ENCODE measurements at regions not wholly inside any gene's neighbourhood (a gene's known extent, or its start where the extent isn't known, plus 50 kb on each side); places are given as distances from the start of the nearest gene placed in this dataset.

GRCh38 chr13:78487707-78488106 is 115.6 kb downstream of the POU4F1 start:
- DNase-seq (ENCODE audit: low read depth, low spot score): no peak
- no peak for TF ChIP-seq EZH2 (IDR thresholded peaks at IDR 0.05)
- TF ChIP-seq POLR2AphosphoS5 (IDR thresholded peaks at IDR 0.05; ENCODE audit: borderline replicate concordance, low read depth, low read length): no peak
- no peak for TF ChIP-seq FOXP2 (optimal IDR thresholded peaks at IDR 0.05; ENCODE audit: control extremely low read depth, extremely low read length, insufficient read depth)
- Histone ChIP-seq H3K27ac (no peak overlapping the region), H3K4me3 (no peak overlapping the region), H3K9ac (ENCODE audit: insufficient read length) (no peak overlapping the region), H3K36me3 (ENCODE audit: insufficient read depth, low read length) (no peaks in the 10 kb centered on the region), H3K9me3 (ENCODE audit: low read depth, low read length) (no peaks in the 10 kb centered on the region)

- DNase-seq (ENCODE audit: low read depth, low spot score): no peak
- H3K9ac ChIP-seq (ENCODE audit: insufficient read length): no peak overlapping the region
- no peak overlapping the region for H3K4me3 ChIP-seq
- H3K27ac ChIP-seq: no peak overlapping the region
- no peak for TF ChIP-seq EZH2 (IDR thresholded peaks at IDR 0.05)
- no peak for TF ChIP-seq POLR2AphosphoS5 (IDR thresholded peaks at IDR 0.05; ENCODE audit: borderline replicate concordance, low read depth, low read length)
- no peak for TF ChIP-seq FOXP2 (optimal IDR thresholded peaks at IDR 0.05; ENCODE audit: control extremely low read depth, extremely low read length, insufficient read depth)
- H3K9me3 ChIP-seq (ENCODE audit: low read depth, low read length): no peaks in the 10 kb centered on the region
- no peaks in the 10 kb centered on the region for H3K36me3 ChIP-seq (ENCODE audit: insufficient read depth, low read length)
Measured at GRCh38 chr13:78485803-78486202, 117.5 kb downstream of the POU4F1 start.

DNA sequence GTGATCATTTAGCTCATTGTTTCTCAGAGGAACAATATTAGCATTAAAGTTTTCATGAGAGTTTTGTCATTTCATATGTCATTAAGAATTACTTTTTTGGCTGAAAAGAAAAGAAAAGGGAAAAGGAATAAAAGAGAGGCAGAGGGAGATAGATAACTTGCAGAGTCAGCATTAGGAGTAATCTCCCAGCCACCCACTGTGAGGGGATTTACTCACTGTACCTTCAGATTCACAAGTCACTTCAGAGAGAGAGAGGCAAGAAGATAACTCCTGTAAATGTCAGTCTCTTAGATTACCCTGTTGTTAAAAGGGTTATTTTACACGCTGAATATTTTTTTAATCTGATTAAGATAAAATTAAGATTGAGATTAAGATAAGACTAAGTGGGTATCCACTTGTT is 125.2 kb downstream of the POU4F1 start:
- peak; percentile 24 for DNase-seq (ENCODE audit: low read depth, low spot score)
- H3K9me3 ChIP-seq (ENCODE audit: low read depth, low read length): no peaks in the 10 kb centered on the region
- H3K27ac ChIP-seq: no peak overlapping the region
- no peak overlapping the region for H3K9ac ChIP-seq (ENCODE audit: insufficient read length)
- TF ChIP-seq FOXP2 (optimal IDR thresholded peaks at IDR 0.05; ENCODE audit: control extremely low read depth, extremely low read length, insufficient read depth): no peak
- TF ChIP-seq POLR2AphosphoS5 (IDR thresholded peaks at IDR 0.05; ENCODE audit: borderline replicate concordance, low read depth, low read length): no peak
- no peak overlapping the region for H3K4me3 ChIP-seq
- no peaks in the 10 kb centered on the region for H3K36me3 ChIP-seq (ENCODE audit: insufficient read depth, low read length)

DNA sequence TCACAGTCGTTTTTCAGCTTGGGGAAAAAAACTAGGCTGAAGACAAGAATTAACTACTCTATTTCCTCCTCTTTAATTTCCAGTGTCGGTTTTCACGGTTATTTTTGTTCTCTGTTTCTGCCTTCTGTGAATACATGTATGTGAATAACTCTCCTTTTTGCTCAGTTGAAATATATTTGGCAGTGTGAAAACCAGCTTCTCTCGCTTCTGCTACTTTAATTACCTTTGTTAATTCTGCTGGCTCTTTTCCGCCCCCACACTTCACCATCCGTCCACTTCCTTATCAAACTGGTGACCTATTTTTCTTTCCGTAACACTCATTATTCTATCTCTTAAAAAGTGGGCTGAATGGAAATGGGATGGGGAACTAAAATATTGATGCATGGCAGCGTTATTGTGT is 126.4 kb downstream of the POU4F1 start:
- Histone ChIP-seq H3K36me3 (ENCODE audit: insufficient read depth, low read length) (no peaks in the 10 kb centered on the region), H3K9me3 (ENCODE audit: low read depth, low read length) (no peaks in the 10 kb centered on the region), H3K9ac (ENCODE audit: insufficient read length) (no peak overlapping the region), H3K27ac (no peak overlapping the region), H3K4me3 (no peak overlapping the region)
- TF ChIP-seq FOXP2 (optimal IDR thresholded peaks at IDR 0.05; ENCODE audit: control extremely low read depth, extremely low read length, insufficient read depth): no peak
- TF ChIP-seq EZH2 (IDR thresholded peaks at IDR 0.05): no peak
- TF ChIP-seq POLR2AphosphoS5 (IDR thresholded peaks at IDR 0.05; ENCODE audit: borderline replicate concordance, low read depth, low read length): no peak
- DNase-seq (ENCODE audit: low read depth, low spot score): no peak

GRCh38 chr13:78468621-78469020 is 134.7 kb downstream of the POU4F1 start:
- TF ChIP-seq EZH2 (IDR thresholded peaks at IDR 0.05) (no peak), FOXP2 (optimal IDR thresholded peaks at IDR 0.05; ENCODE audit: control extremely low read depth, extremely low read length, insufficient read depth) (no peak), POLR2AphosphoS5 (IDR thresholded peaks at IDR 0.05; ENCODE audit: borderline replicate concordance, low read depth, low read length) (no peak)
- H3K27ac ChIP-seq: no peak overlapping the region
- H3K36me3 ChIP-seq (ENCODE audit: insufficient read depth, low read length): no peaks in the 10 kb centered on the region
- H3K9ac ChIP-seq (ENCODE audit: insufficient read length): no peak overlapping the region
- no peaks in the 10 kb centered on the region for H3K9me3 ChIP-seq (ENCODE audit: low read depth, low read length)
- no peak for DNase-seq (ENCODE audit: low read depth, low spot score)
- no peak overlapping the region for H3K4me3 ChIP-seq

- Histone ChIP-seq H3K9ac (ENCODE audit: insufficient read length) (no peak overlapping the region), H3K27ac (no peak overlapping the region), H3K9me3 (ENCODE audit: low read depth, low read length) (no peaks in the 10 kb centered on the region), H3K4me3 (no peak overlapping the region), H3K36me3 (ENCODE audit: insufficient read depth, low read length) (no peaks in the 10 kb centered on the region)
- no peak for DNase-seq (ENCODE audit: low read depth, low spot score)
- TF ChIP-seq POLR2AphosphoS5 (IDR thresholded peaks at IDR 0.05; ENCODE audit: borderline replicate concordance, low read depth, low read length): no peak
- TF ChIP-seq EZH2 (IDR thresholded peaks at IDR 0.05): no peak
- TF ChIP-seq FOXP2 (optimal IDR thresholded peaks at IDR 0.05; ENCODE audit: control extremely low read depth, extremely low read length, insufficient read depth): no peak
Measured at GRCh38 chr13:78465250-78465649, 138.1 kb downstream of the POU4F1 start.

DNA sequence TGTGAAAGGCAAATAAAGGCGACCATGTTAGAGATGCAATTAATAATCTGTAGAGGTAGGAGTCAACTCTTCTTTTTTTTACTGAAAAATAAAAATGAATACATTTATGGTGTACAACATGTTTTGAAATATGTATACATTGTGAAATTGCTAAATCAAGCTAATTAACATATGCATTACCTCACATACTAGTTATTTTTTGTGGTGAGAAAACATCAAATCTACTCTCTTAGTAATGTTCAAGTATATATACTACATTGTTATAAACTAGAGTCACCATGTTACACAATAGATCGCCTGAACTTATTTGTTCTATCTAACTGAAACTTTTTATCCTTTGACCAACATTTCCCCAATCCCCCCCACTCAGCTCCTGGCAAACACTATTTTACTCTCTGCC is 143.2 kb downstream of the POU4F1 start:
- no peak for DNase-seq (ENCODE audit: low read depth, low spot score)
- H3K36me3 ChIP-seq (ENCODE audit: insufficient read depth, low read length): no peaks in the 10 kb centered on the region
- no peak for TF ChIP-seq FOXP2 (optimal IDR thresholded peaks at IDR 0.05; ENCODE audit: control extremely low read depth, extremely low read length, insufficient read depth)
- no peak for TF ChIP-seq EZH2 (IDR thresholded peaks at IDR 0.05)
- no peak for TF ChIP-seq POLR2AphosphoS5 (IDR thresholded peaks at IDR 0.05; ENCODE audit: borderline replicate concordance, low read depth, low read length)

DNA sequence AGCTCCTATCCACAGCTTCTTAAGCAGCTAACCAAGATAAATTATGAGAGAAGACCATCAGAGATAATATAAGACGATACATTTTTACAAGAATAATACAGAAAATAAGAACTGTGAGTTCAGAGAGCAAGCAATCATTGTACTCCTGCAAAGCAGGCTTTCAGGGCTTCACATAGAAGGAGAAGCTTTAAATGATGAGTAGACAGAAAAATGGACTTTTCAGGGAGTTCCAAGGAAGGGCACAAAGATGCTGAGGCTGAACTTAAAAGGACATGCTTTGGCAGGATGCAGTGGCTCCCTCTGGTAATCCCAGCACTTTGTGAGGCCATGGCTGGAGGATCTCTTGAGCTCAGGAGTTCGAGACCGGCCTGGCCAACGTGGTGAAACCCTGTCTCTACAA is 159.5 kb downstream of the POU4F1 start:
- Histone ChIP-seq H3K27ac (no peak overlapping the region), H3K36me3 (ENCODE audit: insufficient read depth, low read length) (no peaks in the 10 kb centered on the region), H3K9me3 (ENCODE audit: low read depth, low read length) (no peaks in the 10 kb centered on the region), H3K4me3 (no peak overlapping the region), H3K9ac (ENCODE audit: insufficient read length) (no peak overlapping the region)
- TF ChIP-seq POLR2AphosphoS5 (IDR thresholded peaks at IDR 0.05; ENCODE audit: borderline replicate concordance, low read depth, low read length): no peak
- TF ChIP-seq EZH2 (IDR thresholded peaks at IDR 0.05): no peak
- no peak for TF ChIP-seq FOXP2 (optimal IDR thresholded peaks at IDR 0.05; ENCODE audit: control extremely low read depth, extremely low read length, insufficient read depth)
- DNase-seq (ENCODE audit: low read depth, low spot score): no peak

More for the DNA sequence above, 143.2 kb downstream of the POU4F1 start:
- H3K9me3 ChIP-seq (ENCODE audit: low read depth, low read length): no peaks in the 10 kb centered on the region
- H3K9ac ChIP-seq (ENCODE audit: insufficient read length): no peak overlapping the region
- H3K4me3 ChIP-seq: no peak overlapping the region
- no peak overlapping the region for H3K27ac ChIP-seq

- no peak for TF ChIP-seq POLR2AphosphoS5 (IDR thresholded peaks at IDR 0.05; ENCODE audit: borderline replicate concordance, low read depth, low read length)
- no peak for TF ChIP-seq EZH2 (IDR thresholded peaks at IDR 0.05)
- TF ChIP-seq FOXP2 (optimal IDR thresholded peaks at IDR 0.05; ENCODE audit: control extremely low read depth, extremely low read length, insufficient read depth): no peak
Measured at GRCh38 chr13:78437781-78438180, 165.6 kb downstream of the POU4F1 start.

More at GRCh38 chr13:78437781-78438180, 165.6 kb downstream of the POU4F1 start:
- H3K9me3 ChIP-seq (ENCODE audit: low read depth, low read length): no peaks in the 10 kb centered on the region
- no peaks in the 10 kb centered on the region for H3K36me3 ChIP-seq (ENCODE audit: insufficient read depth, low read length)
- DNase-seq (ENCODE audit: low read depth, low spot score): no peak
- no peak overlapping the region for H3K27ac ChIP-seq
- no peak overlapping the region for H3K9ac ChIP-seq (ENCODE audit: insufficient read length)
- no peak overlapping the region for H3K4me3 ChIP-seq
